HG02678 (cell line): ENCODE measurements at regions not wholly inside any gene's neighbourhood (a gene's known extent, or its start where the extent isn't known, plus 50 kb on each side); places are given as distances from the start of the nearest gene placed in this dataset.
"Not testable (repeated sequence)": the region's sequence is repeated elsewhere in the genome, so short reads cannot be mapped to it uniquely, and the experiment has no call there.

Experiments
- ATAC-seq: cut with Tn5 transposase; IDR thresholded peaks from one replicate; pipeline ENCODE4 v1.9.1; 2021; ENCODE audit warnings: mild to moderate bottlenecking, moderate library complexity; ENCODE audit not compliant: unreplicated experiment

- no peak for ATAC-seq
Observed at GRCh38 chr11:41675205-41675604, 215.8 kb upstream of the LRRC4C start.

- no peak for ATAC-seq
Observed at GRCh38 chr11:41713030-41713429, 253.6 kb upstream of the LRRC4C start.

GRCh38 chr11:41714101-41714500, 254.6 kb upstream of the LRRC4C start:
- no peak for ATAC-seq

GRCh38 chr11:41716862-41717261, 257.4 kb upstream of the LRRC4C start:
- no peak for ATAC-seq

- ATAC-seq, result no peak
Observed at GRCh38 chr11:41720761-41721160, 261.3 kb upstream of the LRRC4C start.

GRCh38 chr11:41728161-41728560, 268.7 kb upstream of the LRRC4C start:
- not testable (repeated sequence) for ATAC-seq

GRCh38 chr11:41775296-41775695, 315.8 kb upstream of the LRRC4C start:
- no peak for ATAC-seq

- ATAC-seq, result no peak
Observed at GRCh38 chr11:41779401-41779960, 320.0 kb upstream of the LRRC4C start.

GRCh38 chr11:41781441-41781840, 322.0 kb upstream of the LRRC4C start:
- no peak for ATAC-seq

- no peak for ATAC-seq
Observed at GRCh38 chr11:41784513-41785335, 325.3 kb upstream of the LRRC4C start.

GRCh38 chr11:41786087-41786486, 326.6 kb upstream of the LRRC4C start:
- ATAC-seq, result no peak

- no peak for ATAC-seq
Observed at GRCh38 chr11:41788177-41788576, 328.7 kb upstream of the LRRC4C start.

- ATAC-seq, result no peak
Observed at GRCh38 chr11:41789376-41789775, 329.9 kb upstream of the LRRC4C start.

- no peak for ATAC-seq
Observed at GRCh38 chr11:41795004-41795403, 335.6 kb upstream of the LRRC4C start.

- no peak for ATAC-seq
Observed at GRCh38 chr11:41799754-41800153, 340.3 kb upstream of the LRRC4C start.

GRCh38 chr11:41803895-41804294, 344.4 kb upstream of the LRRC4C start:
- ATAC-seq, result no peak

GRCh38 chr11:41816396-41816795, 356.9 kb upstream of the LRRC4C start:
- ATAC-seq, result no peak

GRCh38 chr11:41824287-41824686, 364.8 kb upstream of the LRRC4C start:
- ATAC-seq, result not testable (repeated sequence)

GRCh38 chr11:41826085-41826484, 366.6 kb upstream of the LRRC4C start:
- ATAC-seq, result no peak

GRCh38 chr11:41836431-41836830, 377.0 kb upstream of the LRRC4C start:
- ATAC-seq, result no peak

GRCh38 chr11:41842673-41843072, 383.2 kb upstream of the LRRC4C start:
- no peak for ATAC-seq

GRCh38 chr11:41845066-41845465, 385.6 kb upstream of the LRRC4C start:
- no peak for ATAC-seq

- no peak for ATAC-seq
Observed at GRCh38 chr11:41848349-41848748, 388.9 kb upstream of the LRRC4C start.
